ENCODE measurements at regions not wholly inside any gene's neighbourhood (a gene's known extent, or its start where the extent isn't known, plus 50 kb on each side); places are given as distances from the start of the nearest gene placed in this dataset.

- no peak for DNase-seq (ENCODE audit: low read depth)
- H3K4me3 ChIP-seq (ENCODE audit: low read length) = no peak overlapping the region
- TF ChIP-seq, protein P1, sequence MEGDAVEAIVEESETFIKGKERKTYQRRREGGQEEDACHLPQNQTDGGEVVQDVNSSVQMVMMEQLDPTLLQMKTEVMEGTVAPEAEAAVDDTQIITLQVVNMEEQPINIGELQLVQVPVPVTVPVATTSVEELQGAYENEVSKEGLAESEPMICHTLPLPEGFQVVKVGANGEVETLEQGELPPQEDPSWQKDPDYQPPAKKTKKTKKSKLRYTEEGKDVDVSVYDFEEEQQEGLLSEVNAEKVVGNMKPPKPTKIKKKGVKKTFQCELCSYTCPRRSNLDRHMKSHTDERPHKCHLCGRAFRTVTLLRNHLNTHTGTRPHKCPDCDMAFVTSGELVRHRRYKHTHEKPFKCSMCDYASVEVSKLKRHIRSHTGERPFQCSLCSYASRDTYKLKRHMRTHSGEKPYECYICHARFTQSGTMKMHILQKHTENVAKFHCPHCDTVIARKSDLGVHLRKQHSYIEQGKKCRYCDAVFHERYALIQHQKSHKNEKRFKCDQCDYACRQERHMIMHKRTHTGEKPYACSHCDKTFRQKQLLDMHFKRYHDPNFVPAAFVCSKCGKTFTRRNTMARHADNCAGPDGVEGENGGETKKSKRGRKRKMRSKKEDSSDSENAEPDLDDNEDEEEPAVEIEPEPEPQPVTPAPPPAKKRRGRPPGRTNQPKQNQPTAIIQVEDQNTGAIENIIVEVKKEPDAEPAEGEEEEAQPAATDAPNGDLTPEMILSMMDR (IDR thresholded peaks at IDR 0.05; ENCODE audit: insufficient read depth, low read depth, low read length, missing control alignments) = no peak
Measured at GRCh38 chr21:28804089-28804670, 188.5 kb downstream of the LTN1 start.

GRCh38 chr21:28801906-28802305, 190.8 kb downstream of the LTN1 start:
- H3K4me3 ChIP-seq (ENCODE audit: low read length) = no peak overlapping the region
- no peak for DNase-seq (ENCODE audit: low read depth)
- TF ChIP-seq, protein P1 (IDR thresholded peaks at IDR 0.05; ENCODE audit: insufficient read depth, low read depth, low read length, missing control alignments) = no peak

GRCh38 chr21:28799926-28800325, 192.8 kb downstream of the LTN1 start:
- TF ChIP-seq, protein P1 (IDR thresholded peaks at IDR 0.05; ENCODE audit: insufficient read depth, low read depth, low read length, missing control alignments) = no peak
- DNase-seq (ENCODE audit: low read depth) = no peak
- H3K4me3 ChIP-seq (ENCODE audit: low read length) = no peak overlapping the region

- no peak overlapping the region for H3K4me3 ChIP-seq (ENCODE audit: low read length)
- TF ChIP-seq, protein P1 (IDR thresholded peaks at IDR 0.05; ENCODE audit: insufficient read depth, low read depth, low read length, missing control alignments) = no peak
- no peak for DNase-seq (ENCODE audit: low read depth)
Measured at GRCh38 chr21:28798798-28799197, 193.9 kb downstream of the LTN1 start.

DNA sequence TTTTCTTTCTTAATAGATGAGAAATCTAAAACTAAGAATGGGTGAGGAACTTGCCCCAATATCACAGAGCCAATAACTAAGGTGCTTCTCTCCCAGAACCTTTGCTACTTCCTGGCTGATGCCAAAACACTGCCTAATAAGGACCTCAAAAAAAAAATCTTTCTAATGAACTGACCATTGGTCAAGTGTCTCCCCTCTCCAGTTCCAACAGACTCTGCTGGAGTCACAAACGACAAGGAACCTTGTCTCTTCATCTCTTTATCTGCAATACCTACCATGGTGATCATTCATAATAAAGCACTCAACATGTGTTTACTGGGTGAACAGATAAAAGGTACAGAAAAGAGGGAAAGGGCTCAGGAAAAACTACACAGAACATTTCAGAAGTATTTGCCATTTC, 197.4 kb downstream of the LTN1 start:
- DNase-seq (ENCODE audit: low read depth) = no peak
- TF ChIP-seq, protein P1 (IDR thresholded peaks at IDR 0.05; ENCODE audit: insufficient read depth, low read depth, low read length, missing control alignments) = no peak

DNA sequence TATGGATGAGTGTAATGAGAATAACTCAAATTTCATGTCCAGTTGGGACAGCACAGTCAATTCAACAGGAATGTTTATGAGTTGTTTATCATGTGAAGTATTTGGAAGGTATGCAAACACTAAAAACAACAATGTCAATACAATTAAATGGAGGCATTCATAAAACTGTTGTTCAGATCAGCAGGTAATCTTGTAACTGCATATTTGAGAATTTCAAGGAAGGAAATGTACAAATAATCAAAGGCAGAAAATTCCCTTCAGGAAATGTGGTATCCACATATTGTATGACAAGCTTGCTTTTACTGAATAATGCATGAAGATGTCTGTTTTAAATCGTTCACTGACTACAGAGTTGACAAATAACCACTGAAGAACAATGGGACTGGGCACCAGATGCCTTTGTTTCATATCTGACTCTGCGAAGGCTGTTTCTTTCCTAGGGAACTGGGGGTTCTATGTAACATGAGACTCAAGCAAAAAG, 198.3 kb downstream of the LTN1 start:
- no peak overlapping the region for H3K4me3 ChIP-seq (ENCODE audit: low read length)
- TF ChIP-seq, protein P1 (IDR thresholded peaks at IDR 0.05; ENCODE audit: insufficient read depth, low read depth, low read length, missing control alignments) = no peak
- no peak for DNase-seq (ENCODE audit: low read depth)

More for the DNA sequence above, 197.4 kb downstream of the LTN1 start:
- H3K4me3 ChIP-seq (ENCODE audit: low read length) = no peak overlapping the region

DNA sequence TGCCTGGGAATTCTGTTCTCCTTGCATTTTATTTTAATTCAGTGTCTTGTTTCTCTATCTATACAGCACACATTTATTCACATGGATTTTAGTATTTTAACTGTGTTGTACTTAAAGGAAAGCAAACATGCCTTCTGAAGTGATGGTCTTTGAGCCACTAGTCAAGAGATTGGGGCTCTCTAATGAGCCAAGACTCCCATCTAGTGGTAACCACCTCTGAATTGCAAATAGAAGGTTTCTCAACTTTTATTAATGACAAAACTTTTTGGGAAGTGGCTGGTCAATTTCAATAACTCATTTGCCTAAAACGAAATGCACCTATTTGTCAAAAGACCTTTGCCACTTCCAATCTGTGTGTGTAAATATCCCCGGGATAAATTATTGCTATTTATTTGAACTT, 199.6 kb downstream of the LTN1 start:
- H3K4me3 ChIP-seq (ENCODE audit: low read length) = no peak overlapping the region
- TF ChIP-seq, protein P1 (IDR thresholded peaks at IDR 0.05; ENCODE audit: insufficient read depth, low read depth, low read length, missing control alignments) = peak; percentile 37
- no peak for DNase-seq (ENCODE audit: low read depth)
